SHP77 treated with DMSO at 0.1 percent for 48 hours (cell line): ENCODE measurements at regions not wholly inside any gene's neighbourhood (a gene's known extent, or its start where the extent isn't known, plus 50 kb on each side); places are given as distances from the start of the nearest gene placed in this dataset.

Experiments used
- DNase-seq: peaks from one replicate; lab custom pipeline; 2025; lab: John Stamatoyannopoulos, UW

GRCh38 chr4:35872273-35872672 lies 372.0 kb downstream of the ARAP2 start:
- no peak for DNase-seq

- no peak for DNase-seq
These were observed 364.8 kb downstream of the ARAP2 start for GRCh38 chr4:35879479-35879878.

- DNase-seq = no peak
These were observed 361.2 kb downstream of the ARAP2 start for GRCh38 chr4:35883108-35883507.

- DNase-seq = no peak
These were observed 359.4 kb downstream of the ARAP2 start for GRCh38 chr4:35884714-35885480.

- no peak for DNase-seq
These were observed 346.5 kb downstream of the ARAP2 start for GRCh38 chr4:35897808-35898207.

- DNase-seq = no peak
These were observed 343.7 kb downstream of the ARAP2 start for GRCh38 chr4:35900286-35901243.

GRCh38 chr4:35912174-35912573 lies 332.1 kb downstream of the ARAP2 start:
- DNase-seq = no peak

GRCh38 chr4:35918491-35918977 lies 325.8 kb downstream of the ARAP2 start:
- no peak for DNase-seq

- no peak for DNase-seq
These were observed 318.5 kb downstream of the ARAP2 start for GRCh38 chr4:35925806-35926205.

- no peak for DNase-seq
These were observed 317.5 kb downstream of the ARAP2 start for GRCh38 chr4:35926788-35927187.

- no peak for DNase-seq
These were observed 310.4 kb downstream of the ARAP2 start for GRCh38 chr4:35933901-35934300.

GRCh38 chr4:35934320-35934981 lies 309.9 kb downstream of the ARAP2 start:
- no peak for DNase-seq

- no peak for DNase-seq
These were observed 305.4 kb downstream of the ARAP2 start for GRCh38 chr4:35938936-35939335.

GRCh38 chr4:35939751-35940150 lies 304.6 kb downstream of the ARAP2 start:
- no peak for DNase-seq

- no peak for DNase-seq
These were observed 302.2 kb downstream of the ARAP2 start for GRCh38 chr4:35942092-35942491.

- no peak for DNase-seq
These were observed 300.7 kb downstream of the ARAP2 start for GRCh38 chr4:35943606-35944005.

GRCh38 chr4:35948171-35948570 lies 296.1 kb downstream of the ARAP2 start:
- no peak for DNase-seq

- no peak for DNase-seq
These were observed 293.9 kb downstream of the ARAP2 start for GRCh38 chr4:35950442-35950841.

- no peak for DNase-seq
These were observed 291.6 kb downstream of the ARAP2 start for GRCh38 chr4:35952751-35953150.

GRCh38 chr4:35963383-35963782 lies 280.9 kb downstream of the ARAP2 start:
- no peak for DNase-seq

GRCh38 chr4:35963974-35964515 lies 280.3 kb downstream of the ARAP2 start:
- no peak for DNase-seq

- no peak for DNase-seq
These were observed 279.0 kb downstream of the ARAP2 start for GRCh38 chr4:35965300-35965699.
